ENCODE measurements at regions not wholly inside any gene's neighbourhood (a gene's known extent, or its start where the extent isn't known, plus 50 kb on each side); places are given as distances from the start of the nearest gene placed in this dataset.

DNA sequence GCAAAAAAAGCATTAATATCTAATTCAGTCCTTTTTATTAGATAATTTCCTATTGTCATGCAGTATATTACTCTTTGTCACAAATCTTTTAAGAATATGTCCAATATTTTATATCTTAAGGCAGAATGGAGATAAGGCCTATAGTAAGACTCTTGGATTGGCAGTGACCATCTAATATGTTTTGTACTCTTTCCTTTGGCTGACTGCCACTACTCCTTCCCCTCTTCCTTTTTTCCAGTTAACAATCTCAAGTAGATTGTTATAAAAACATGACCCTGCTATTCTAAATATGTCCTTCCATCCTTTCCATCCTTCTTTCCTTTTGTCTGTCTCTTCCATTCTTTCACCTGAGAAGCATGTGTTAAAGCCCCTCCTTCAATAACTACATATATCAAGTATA is 92.8 kb upstream of the TMEM168 start:
- no peak for DNase-seq (ENCODE audit: low spot score)

DNA sequence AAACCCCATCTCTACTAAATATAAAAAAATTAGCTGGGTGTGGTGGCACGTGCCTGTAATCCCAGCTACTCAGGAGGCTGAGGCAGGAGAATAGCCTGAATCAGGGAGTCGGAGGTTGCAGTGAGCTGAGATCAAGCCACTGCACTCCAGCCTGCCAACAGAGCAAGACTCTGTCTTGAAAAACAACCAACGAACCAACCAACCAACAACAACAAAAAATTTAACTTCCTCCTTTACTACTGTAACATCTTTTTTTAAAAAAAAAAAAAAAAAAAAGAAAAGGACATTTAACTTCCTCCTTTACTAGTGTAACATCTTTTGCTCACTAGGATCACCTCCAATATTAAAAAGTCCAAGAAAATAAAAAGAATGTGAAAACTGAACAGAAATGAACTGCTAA is 92.3 kb upstream of the TMEM168 start:
- no peak for DNase-seq (ENCODE audit: low spot score)

DNA sequence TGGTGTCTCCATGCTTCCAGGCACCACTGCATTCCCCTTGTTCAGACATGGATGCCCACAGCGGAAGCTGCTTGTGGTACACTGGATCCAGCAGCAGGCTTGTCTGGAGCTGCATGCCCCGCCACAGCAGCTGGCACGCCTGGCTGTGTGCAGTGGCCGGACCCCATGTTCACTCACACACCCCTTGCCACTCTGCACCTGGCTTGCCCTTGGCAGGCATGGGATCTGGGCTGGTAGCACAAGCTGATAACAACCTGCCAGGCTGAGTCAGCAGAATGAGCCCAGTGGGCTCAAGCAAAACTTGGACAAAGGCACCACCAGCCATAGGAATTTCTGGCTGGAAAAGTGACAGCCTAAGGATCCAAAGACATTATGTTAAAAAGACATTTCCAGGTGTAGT is 91.8 kb upstream of the TMEM168 start:
- no peak for DNase-seq (ENCODE audit: low spot score)

DNA sequence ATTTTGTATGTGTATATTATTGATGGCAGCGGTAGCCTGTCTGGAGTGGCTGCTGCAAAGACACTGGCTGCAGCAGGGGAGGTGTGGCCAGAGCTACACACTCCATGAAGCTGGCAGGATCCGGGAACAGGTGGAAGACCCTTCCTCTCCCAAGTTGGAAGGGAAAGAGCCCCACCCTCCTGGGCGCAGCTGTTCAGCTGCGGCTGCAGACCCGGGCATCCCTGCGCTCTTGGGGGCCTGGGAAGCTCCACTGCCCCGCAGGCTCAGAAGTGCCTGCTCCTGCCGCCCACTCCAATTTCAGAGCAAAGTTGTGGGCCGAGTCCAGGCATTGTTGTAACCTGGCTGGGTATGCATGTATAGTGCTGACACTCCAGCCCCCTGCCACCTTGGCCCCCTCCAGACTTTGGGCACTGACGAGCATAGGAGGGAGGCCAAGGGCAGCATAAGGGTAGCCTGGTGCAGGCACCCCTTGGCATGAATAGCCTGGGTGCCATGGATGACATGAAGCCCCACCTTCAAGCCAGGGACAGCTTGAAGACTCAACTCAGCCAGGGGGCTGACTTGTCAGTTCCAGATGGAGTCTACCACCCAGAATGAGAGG is 90.7 kb upstream of the TMEM168 start:
- no peak for DNase-seq (ENCODE audit: low spot score)

DNA sequence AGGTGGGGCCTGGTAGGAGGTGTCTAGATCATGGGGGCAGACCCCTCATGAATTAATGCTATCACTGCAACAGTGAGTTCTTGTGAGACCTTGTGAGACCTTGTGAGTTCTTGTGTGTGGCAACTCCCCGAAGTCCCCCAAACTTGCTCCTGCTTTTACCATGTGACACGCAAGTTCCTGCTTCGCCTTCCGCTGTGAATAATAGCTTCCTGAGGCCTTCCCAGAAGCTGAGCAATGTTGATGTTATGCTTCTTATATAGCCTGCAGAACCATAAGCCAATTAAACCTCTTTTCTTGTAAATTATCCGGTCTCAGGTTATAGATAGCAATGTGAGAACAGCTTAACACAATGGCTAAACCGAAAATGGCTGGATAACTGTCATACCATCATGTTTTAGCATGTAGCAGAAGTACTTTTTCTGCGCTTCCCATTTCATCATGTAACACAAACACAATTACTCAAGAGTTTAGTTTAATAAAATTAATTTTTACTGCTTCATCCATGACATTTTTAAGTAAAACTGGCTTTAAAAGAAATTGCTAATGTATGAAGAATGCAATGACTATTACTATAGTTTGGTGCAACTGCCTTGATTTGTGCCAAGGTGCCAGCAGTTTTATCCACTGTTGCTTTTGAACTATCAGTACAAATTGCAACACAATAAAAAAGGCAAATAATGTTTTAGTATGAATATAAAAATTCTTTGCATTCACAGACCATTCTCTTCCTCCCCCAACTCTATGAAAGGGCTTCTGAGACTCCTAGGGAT is 87.7 kb upstream of the TMEM168 start:
- no peak for DNase-seq (ENCODE audit: low spot score)

DNA sequence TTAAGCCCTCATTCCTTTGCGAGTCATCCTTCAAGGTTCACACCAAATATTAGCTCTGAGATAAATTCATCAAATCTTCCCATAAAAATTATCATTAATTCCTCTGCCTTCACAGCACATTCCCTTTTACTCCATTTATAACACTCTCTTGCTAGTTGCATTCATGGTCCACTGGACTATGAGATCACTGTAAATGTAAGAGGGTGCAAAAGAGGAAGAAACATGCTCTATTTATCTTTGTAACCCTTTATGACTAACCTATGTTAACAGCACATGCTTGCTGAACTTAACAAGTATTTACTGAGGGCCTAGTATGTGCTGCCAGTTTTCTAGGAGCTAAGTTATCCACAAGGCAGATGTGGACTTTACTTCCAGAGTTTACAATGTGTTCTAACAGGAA is 86.7 kb upstream of the TMEM168 start:
- no peak for DNase-seq (ENCODE audit: low spot score)

DNA sequence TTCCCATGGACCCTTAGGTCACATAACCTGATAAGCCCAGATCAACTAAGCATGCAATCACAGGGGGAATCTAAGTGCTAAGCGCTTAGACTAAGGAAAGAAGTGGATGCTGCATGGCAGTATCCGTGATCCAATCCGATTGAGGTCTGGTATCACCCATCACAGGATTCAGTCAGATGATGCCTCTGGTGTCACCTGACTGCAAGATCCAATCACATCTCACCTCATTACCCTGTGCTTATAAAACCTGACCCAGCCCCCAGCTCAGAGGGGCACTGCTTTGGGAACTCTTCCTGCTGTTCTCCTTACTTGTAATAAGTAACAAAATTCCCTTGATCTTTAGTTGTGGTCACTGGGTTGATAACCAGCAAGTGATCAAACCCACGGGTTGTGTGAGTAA is 84.7 kb upstream of the TMEM168 start:
- no peak for DNase-seq (ENCODE audit: low spot score)

DNA sequence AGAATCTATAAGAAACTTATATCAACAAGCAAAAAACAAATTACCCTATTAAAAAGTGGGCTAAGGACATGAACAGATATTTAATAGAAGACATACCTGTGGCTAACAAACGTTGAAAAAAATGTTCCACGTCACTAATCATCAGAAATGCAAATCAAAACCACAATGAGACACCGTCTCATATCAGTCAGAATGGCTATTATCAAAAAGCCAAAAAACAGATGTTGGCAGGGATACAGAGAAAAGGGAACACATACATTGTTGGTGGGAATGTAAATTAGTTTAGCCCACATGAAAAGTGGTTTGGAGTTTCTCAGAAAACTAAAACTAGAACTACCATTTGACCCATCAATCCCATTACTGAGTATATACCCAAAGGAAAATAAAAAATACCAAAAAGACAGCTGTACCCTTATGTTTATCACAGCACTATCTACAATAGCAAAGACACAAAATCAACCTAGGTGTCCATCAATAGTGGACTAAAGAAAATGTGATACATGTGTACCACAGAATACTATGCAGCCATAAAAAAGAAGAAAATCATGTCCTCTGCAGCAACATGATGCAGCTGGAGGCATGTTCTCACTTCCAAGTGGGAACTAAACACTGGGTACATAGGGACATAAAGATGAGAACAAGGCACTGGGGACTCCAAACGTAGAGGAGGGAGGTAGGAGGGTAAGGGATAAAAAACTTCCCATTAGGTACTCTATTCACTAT is 83.8 kb upstream of the TMEM168 start:
- DNase-seq (ENCODE audit: low spot score) = no peak

DNA sequence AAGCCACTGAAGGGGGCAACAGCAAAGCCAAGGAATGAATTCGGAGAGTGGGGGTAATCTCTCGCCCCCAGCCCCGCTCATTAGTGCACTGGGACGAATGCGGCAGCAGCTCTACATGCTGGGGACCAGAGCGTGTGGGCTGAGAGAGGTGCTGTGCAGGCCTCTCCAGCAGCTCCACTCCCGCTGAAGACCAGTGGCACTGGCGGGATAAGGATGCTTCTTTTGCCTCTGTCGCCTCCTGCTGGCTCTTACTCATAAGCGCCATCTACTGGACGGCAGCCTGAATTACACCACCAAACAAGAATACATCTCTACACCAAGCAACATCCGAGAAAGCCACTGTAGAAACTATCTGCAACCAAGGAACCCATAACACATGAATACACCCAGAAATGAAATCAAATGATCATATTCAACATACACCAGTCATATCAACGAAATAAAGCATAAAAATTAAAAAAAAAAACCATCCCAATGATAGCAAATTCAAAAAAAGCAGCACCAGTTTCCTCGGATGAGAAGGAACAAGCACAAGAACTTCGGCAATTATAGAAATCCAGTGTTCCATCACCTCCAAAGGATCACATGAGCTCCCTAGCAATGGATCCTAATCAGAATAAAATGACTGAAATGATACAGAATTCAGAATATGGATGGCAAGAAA is 79.0 kb upstream of the TMEM168 start:
- peak; percentile 70 for DNase-seq (ENCODE audit: low spot score)

DNA sequence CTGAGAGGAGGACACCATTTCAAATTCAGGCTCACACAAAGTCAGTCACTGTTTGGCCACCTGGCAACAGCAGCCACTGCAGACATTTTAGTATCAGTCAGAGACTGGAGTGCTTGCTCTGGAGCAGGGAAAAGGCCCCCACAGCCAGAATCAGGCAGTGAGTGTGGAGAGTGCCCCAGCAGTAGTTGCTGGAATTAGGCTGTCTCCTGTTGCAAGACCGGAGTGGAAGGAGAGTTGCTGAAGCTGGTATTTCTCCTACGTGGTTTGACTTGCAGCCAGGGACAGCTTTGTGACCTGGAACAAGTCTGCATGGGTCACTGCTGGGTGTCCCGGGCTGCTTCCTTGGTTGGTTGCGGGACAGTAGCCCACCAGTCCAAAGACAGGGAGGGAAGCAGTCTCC is 78.4 kb upstream of the TMEM168 start:
- DNase-seq (ENCODE audit: low spot score) = no peak

DNA sequence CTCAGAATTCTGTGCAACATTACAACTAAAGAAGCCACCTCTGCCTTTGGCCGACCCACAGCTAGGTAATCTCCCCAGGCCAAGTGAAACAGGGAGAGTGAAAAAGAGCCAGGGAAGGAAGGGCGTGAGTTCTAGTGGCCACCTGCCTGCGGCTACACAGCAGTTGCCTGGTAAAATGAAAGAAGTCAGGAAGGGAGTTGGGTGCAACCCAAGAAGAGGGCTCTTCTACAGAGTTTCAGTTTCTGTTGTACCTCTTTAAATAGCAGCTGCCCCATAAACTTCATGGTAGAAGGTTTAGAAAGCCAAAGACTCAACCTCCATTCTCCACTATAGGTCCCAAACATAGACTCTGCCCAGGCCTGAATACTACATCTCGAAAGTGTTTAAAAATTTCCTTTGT is 76.2 kb upstream of the TMEM168 start:
- DNase-seq (ENCODE audit: low spot score) = no peak

DNA sequence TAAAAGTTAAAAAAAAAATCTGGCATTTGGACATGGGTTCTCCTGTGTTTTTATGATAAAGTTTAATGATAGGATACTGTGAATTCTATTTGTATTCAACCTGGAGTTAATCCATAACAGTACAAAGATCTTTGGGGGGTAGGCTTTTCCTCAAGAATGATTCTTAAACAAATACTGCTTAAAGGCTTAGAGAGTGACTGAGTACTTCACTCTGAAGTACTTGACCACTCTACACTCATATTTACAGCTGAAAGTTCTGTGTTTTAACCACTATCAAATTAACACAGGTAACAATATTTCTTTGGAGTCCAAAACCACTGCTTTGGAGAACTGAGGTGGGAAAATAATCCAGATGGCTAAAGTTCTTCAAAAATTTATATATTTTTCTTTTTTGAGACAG is 74.2 kb upstream of the TMEM168 start:
- no peak for DNase-seq (ENCODE audit: low spot score)

DNA sequence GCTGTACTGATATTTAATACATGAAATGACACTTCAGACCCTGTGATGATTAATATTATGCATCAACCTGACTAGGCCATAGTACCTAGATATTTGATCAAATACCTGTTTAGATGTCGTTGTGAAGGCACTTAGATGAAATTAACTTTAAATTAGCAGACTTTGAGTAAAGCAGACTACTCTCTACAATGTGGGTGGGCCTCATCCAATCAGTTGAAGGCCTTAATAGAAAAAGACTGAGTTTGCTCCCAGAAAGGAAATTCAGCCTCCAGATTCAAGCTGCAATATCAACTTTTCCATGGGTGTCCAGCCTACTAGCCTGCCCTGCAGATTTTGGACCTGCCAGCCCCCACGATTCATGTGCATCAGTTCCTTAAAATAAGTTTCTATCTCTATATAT is 68.6 kb upstream of the TMEM168 start:
- DNase-seq (ENCODE audit: low spot score) = no peak

DNA sequence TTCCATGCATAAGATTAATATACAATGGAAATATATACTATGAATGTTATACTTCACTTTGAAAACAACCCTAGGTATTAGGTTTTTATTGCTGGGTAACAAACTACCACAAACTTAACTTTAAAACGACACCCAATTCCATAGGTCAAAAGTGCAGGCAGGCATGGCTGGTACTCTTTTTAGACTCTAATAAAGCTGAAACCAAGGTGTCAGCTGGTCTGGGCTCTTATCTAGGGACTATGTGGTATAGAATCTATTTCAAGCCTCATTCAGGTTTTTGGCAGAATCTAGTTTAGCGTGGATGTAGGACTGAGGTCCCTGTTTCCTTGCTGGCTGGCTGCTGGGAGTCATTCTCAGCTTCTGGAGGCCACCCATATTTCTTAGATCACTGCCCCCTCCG is 65.0 kb upstream of the TMEM168 start:
- DNase-seq (ENCODE audit: low spot score) = no peak

DNA sequence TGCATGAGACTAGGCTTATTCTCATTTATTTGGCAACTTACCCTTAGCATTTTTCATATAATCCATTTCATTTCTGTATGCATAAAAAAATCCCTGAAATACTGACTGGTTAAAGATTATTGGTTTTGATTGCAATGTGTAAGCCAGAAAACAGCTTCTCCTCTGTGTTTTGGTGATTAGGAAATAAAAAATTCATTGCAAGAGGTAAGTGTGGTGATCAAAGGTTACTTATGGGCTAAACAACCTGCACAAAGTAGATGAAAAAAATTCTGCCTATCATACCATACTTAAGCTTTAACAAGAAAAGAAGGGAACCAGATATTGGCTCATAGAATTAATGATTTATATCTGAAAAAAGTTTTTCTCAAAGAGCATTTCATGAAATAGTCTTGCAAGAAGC is 64.0 kb upstream of the TMEM168 start:
- no peak for DNase-seq (ENCODE audit: low spot score)

DNA sequence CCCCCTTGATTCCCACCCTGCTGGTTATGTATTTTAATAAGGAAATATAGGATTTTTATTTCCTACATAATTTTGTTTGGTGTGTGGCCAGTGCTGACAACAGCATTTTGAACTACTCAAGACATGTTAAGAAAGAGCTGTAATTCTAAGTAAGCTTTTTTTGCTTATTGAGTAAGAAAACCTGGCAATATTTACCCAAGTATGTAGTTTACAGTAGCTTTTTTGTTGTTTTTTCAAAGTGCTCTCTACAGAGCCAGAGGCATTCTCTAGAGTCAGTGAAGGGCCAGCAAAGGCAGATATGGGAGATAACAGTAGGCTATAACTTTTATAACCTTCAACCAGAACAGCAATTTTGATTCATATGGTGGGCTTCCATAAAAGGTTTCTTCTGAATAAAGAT is 63.2 kb upstream of the TMEM168 start:
- DNase-seq (ENCODE audit: low spot score) = no peak

DNA sequence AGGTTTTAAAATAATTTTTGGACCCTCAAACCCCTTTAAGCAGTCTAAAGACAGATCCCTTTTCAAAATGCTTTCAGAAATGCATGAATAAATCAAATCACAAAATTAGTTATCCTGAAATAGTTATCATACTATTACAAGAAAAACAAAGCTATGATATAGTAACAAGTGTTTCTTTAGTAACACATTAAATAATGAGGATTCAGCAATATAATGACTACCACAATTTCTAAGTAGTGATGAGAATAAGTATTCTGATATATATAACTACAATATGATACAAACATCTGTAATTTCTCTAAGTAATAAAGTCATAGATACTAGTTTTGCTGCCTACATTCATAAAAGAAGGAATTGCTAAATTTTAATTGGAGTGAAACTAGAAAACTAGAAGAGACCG is 53.0 kb upstream of the TMEM168 start:
- no peak for DNase-seq (ENCODE audit: low spot score)

Measured in RKO (cell line).